Endothelial cell of umbilical vein (primary cell): ENCODE measurements at regions not wholly inside any gene's neighbourhood (a gene's known extent, or its start where the extent isn't known, plus 50 kb on each side); places are given as distances from the start of the nearest gene placed in this dataset.

Experiments used
- BruUV-seq: library from RNA; stranded (reverse); fragments of 400-500 nt; replicated peaks from 2 replicates; lab custom pipeline; 2021; lab: Mats Ljungman, UMichigan
- CTCF ChIA-PET: fragments of 300-600, 350-600 bp; sonication (Branson Sonifier 250); formaldehyde crosslinking; loops from one replicate; lab custom pipeline; 2021; ENCODE audit warnings: antibody characterized with exemption, inconsistent platforms; lab: Charles Lee
- POLR2A ChIA-PET: fragments of 300-600, 350-600 bp; sonication (Branson Sonifier 250); formaldehyde crosslinking; loops from one replicate; lab custom pipeline; 2021; ENCODE audit warnings: antibody characterized with exemption, inconsistent platforms; lab: Charles Lee
- DNase-seq: peaks from one replicate; pipeline ENCODE4 v3.0.0-alpha.2; 2011; ENCODE audit warnings: low read depth, low spot score
- FAIRE-seq: peaks from 2 replicates; lab custom pipeline; 2011; peaks lifted over from hg19 to GRCh38; lab: Jason Lieb, UNC
- H2AFZ ChIP-seq: 2 replicates; pipeline ENCODE4 v1.6.0; 2012; ENCODE audit warnings: low read depth, low read length, control low read depth, inconsistent platforms
- H3K27ac ChIP-seq: 2 replicates; pipeline ENCODE4 v1.5.1; 2011; ENCODE audit warnings: low read depth, mild to moderate bottlenecking, control low read depth, low read length, moderate library complexity; ENCODE audit not compliant: insufficient read depth
- H3K27me3 ChIP-seq, 2 experiments: 2 replicates each; pipeline versions ENCODE4 v1.6.0 to v1.6.1; 2011; ENCODE audit warnings: low read length in 2 of 2, mixed read lengths in 1 of 2; ENCODE audit not compliant: control insufficient read depth in 2 of 2, insufficient read depth in 2 of 2
- H3K36me3 ChIP-seq, 2 experiments: 2 replicates in 1 of 2; 3 replicates in 1 of 2; pipeline ENCODE4 v1.5.1; 2011; ENCODE audit warnings: low read length in 2 of 2, mild to moderate bottlenecking in 1 of 2, moderate library complexity in 1 of 2; ENCODE audit not compliant: control insufficient read depth in 2 of 2, insufficient read depth in 2 of 2; ENCODE audit errors: extremely low read depth in 1 of 2
- H3K4me1 ChIP-seq: 3 replicates; pipeline ENCODE4 v1.5.1; 2011; ENCODE audit warnings: mild to moderate bottlenecking, low read length; ENCODE audit not compliant: control insufficient read depth, insufficient read depth; ENCODE audit errors: extremely low read depth
- H3K4me2 ChIP-seq: 2 replicates; pipeline ENCODE4 v1.6.1; 2011; ENCODE audit warnings: low read length, control low read depth, mixed read lengths; ENCODE audit not compliant: insufficient read depth
- H3K4me3 ChIP-seq, 3 experiments: fragments of 200-600 bp in 1 of 3; sonication (generic), shearing (Covaris generic) in 1 of 3; replicated peaks in 1 of 3; 2 replicates each; pipeline ENCODE4 v1.5.1; 2011 to 2016; ENCODE audit warnings: control low read depth in 3 of 3, low read length in 3 of 3, mild to moderate bottlenecking in 2 of 3, inconsistent platforms in 1 of 3, low read depth in 1 of 3, moderate library complexity in 1 of 3; ENCODE audit not compliant: insufficient read depth in 1 of 3
- H3K79me2 ChIP-seq: 2 replicates; pipeline ENCODE4 v1.6.0; 2012; ENCODE audit warnings: low read length, inconsistent platforms; ENCODE audit not compliant: control insufficient read depth, insufficient read depth
- H3K9ac ChIP-seq: replicated peaks from 2 replicates; pipeline ENCODE3; 2011; ENCODE audit warnings: low read length, control low read depth; ENCODE audit not compliant: insufficient read depth; ENCODE audit errors: extremely low read depth
- H3K9me1 ChIP-seq: replicated peaks from 3 replicates; pipeline ENCODE4 v1.6.0; 2011; ENCODE audit warnings: mild to moderate bottlenecking, low read length; ENCODE audit not compliant: control insufficient read depth, insufficient read depth; ENCODE audit errors: extremely low read depth
- H3K9me3 ChIP-seq: replicated peaks from 2 replicates; pipeline ENCODE4 v1.5.1; 2012; ENCODE audit warnings: low read length, inconsistent platforms; ENCODE audit not compliant: control insufficient read depth, insufficient read depth
- H4K20me1 ChIP-seq: replicated peaks from 2 replicates; pipeline ENCODE3; 2011; ENCODE audit warnings: mild to moderate bottlenecking, low read length; ENCODE audit not compliant: control insufficient read depth, insufficient read depth; ENCODE audit errors: extremely low read depth
- CTCF ChIP-seq, 2 donors: IDR thresholded peaks; 1 replicate in 1 of 2; 2 replicates in 1 of 2; pipeline ENCODE4 v1.5.1; 2011; ENCODE audit warnings: low read length in 2 of 2, mild to moderate bottlenecking in 2 of 2, moderate library complexity in 2 of 2, control low read depth in 1 of 2, inconsistent platforms in 1 of 2, low read depth in 1 of 2; ENCODE audit not compliant: insufficient read depth in 1 of 2; ENCODE audit errors: extremely low read depth in 1 of 2
- EZH2 ChIP-seq: IDR thresholded peaks from 2 replicates; pipeline ENCODE4 v1.6.1; 2012; ENCODE audit warnings: borderline replicate concordance, low read depth, mild to moderate bottlenecking, moderate library complexity, low read length, inconsistent platforms; ENCODE audit not compliant: severe bottlenecking
- FOS ChIP-seq: IDR thresholded peaks from 2 replicates; pipeline ENCODE4 v1.6.1; 2011; ENCODE audit warnings: mild to moderate bottlenecking, low read length, moderate library complexity, borderline replicate concordance; ENCODE audit not compliant: insufficient read depth
- GATA2 ChIP-seq: IDR thresholded peaks from 2 replicates; pipeline ENCODE4 v1.7.0; 2011; ENCODE audit warnings: low read depth, mild to moderate bottlenecking, moderate library complexity, mixed read lengths, low read length; ENCODE audit not compliant: insufficient read length, insufficient read depth
- JUN ChIP-seq: IDR thresholded peaks from 2 replicates; pipeline ENCODE4 v1.6.1; 2011; ENCODE audit warnings: borderline replicate concordance, low read depth; ENCODE audit not compliant: insufficient read length, insufficient read depth
- MAX ChIP-seq: IDR thresholded peaks from 2 replicates; pipeline ENCODE4 v1.6.1; 2011; ENCODE audit not compliant: insufficient read depth, insufficient read length
- MYC ChIP-seq: IDR thresholded peaks from one replicate; pipeline ENCODE4 v1.6.1; 2011; ENCODE audit warnings: mild to moderate bottlenecking, low read depth, low read length
- POLR2A ChIP-seq: IDR thresholded peaks from 2 replicates; pipeline ENCODE4 v1.6.1; 2012; ENCODE audit warnings: low read depth, mild to moderate bottlenecking, control low read depth, low read length
- POLR2AphosphoS5 ChIP-seq: IDR thresholded peaks from 2 replicates; pipeline ENCODE4 v1.6.1; 2012; ENCODE audit warnings: low read depth, mild to moderate bottlenecking, control low read depth, low read length, moderate library complexity; ENCODE audit not compliant: insufficient read depth
- dilution Hi-C: fragments of 300-500 bp; cut with MboI; formaldehyde crosslinking; loops from one replicate; pipeline ENCODE4 v1.15.0; 2019; ENCODE audit warnings: low sequenced_read_pairs; ENCODE audit not compliant: extremely low pct_ligation_motif_present
- intact Hi-C: fragments of 100-400 bp; cut with micrococcal nuclease; formaldehyde crosslinking; loops from one replicate; pipeline ENCODE4 v1.10.0; 2022

- no peak for TF ChIP-seq POLR2A
- no peak for TF ChIP-seq JUN
- no peak for TF ChIP-seq FOS
- TF ChIP-seq EZH2 = no peak
- no peak for TF ChIP-seq GATA2
- no peak for TF ChIP-seq MAX
- no peak for TF ChIP-seq CTCF (IDR thresholded peaks at IDR 0.05; ENCODE audit: extremely low read depth in 1 of 2, insufficient read depth in 1 of 2, low read depth in 1 of 2, low read length in 2 of 2)
- no peak for TF ChIP-seq MYC
- no peak for TF ChIP-seq POLR2AphosphoS5
- no peak overlapping the region for H3K9ac ChIP-seq
- ChIA-PET POLR2A (no interaction called here), CTCF (no interaction called here)
- H3K27ac ChIP-seq = no peak overlapping the region
- no peak for DNase-seq
- no peaks in the 10 kb centered on the region for H3K27me3 ChIP-seq
- H3K4me3 ChIP-seq = no peak overlapping the region
- H3K4me2 ChIP-seq = no peak overlapping the region
- FAIRE-seq = no peak
- no peaks in the 10 kb centered on the region for H3K36me3 ChIP-seq
- no TSS peak for BruUV-seq
- no peaks in the 10 kb centered on the region for H3K4me1 ChIP-seq
- no peaks in the 10 kb centered on the region for H3K79me2 ChIP-seq
- H3K9me1 ChIP-seq = no peaks in the 10 kb centered on the region
- H4K20me1 ChIP-seq = no peaks in the 10 kb centered on the region
- intact Hi-C loops = no loop called here
- no peaks in the 10 kb centered on the region for H3K9me3 ChIP-seq
- H2AFZ ChIP-seq = no peak overlapping the region
- dilution Hi-C loops = no loop called here
Observed at GRCh38 chrY:16121988-16122387, 1597.7 kb downstream of the NLGN4Y start.
